ENCODE measurements at regions not wholly inside any gene's neighbourhood (a gene's known extent, or its start where the extent isn't known, plus 50 kb on each side); places are given as distances from the start of the nearest gene placed in this dataset.

GRCh38 chr20:23146181-23146580 lies 60.1 kb upstream of the CD93 start:
- no peak for TF ChIP-seq CTCF (IDR thresholded peaks at IDR 0.05)
- TF ChIP-seq ZFX (IDR thresholded peaks at IDR 0.05; ENCODE audit: borderline replicate concordance): no peak

All from 22Rv1 (cell line).